ENCODE measurements at regions not wholly inside any gene's neighbourhood (a gene's known extent, or its start where the extent isn't known, plus 50 kb on each side); places are given as distances from the start of the nearest gene placed in this dataset.

DNA sequence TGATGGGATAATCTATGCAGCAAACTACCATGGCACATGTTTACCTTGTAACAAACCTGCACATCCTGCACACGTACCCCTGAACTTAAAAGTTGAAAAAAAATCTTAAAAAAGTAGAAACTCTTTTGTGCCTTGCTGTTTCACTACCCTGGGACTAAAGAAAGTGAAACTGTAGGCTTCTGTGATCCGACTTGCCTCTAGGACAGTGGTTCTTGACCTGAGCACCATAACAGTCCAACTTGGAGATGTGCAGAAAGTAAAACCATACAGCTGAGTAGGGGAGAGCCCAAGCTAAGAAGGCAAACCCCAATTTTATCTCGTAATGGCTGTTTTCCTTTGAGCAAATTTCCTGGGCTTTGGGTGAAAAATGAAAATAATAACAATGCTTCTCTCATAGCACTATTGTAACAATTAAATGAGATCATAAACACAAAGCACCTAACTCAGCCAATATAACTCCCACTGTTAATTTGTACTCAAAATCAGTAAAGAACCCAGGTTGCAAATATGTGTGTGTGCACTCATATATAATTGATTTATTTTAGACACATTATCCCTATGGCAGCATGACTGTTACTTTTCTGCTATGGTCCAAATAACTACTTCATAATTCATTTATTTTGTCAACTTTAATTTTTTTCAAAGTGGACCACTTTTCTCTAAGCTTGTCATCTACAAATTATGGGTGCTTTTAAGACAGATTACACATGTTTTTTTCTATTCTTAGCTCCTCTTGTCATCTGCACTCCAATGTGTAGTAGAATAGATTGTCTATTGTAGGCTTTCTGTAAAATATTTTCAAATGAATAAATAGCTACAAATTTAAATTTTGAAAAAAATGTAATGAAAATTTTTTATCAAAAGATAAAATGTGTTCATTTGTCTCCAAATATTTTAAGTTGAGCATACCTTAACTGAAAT, 334.9 kb downstream of the BTG1 start:
- TF ChIP-seq EP300 (IDR thresholded peaks at IDR 0.05; ENCODE audit: low read depth) (no peak), POLR2A (IDR thresholded peaks at IDR 0.05) (no peak), POLR2AphosphoS5 (IDR thresholded peaks at IDR 0.05) (no peak)
- TF ChIP-seq, protein P1, sequence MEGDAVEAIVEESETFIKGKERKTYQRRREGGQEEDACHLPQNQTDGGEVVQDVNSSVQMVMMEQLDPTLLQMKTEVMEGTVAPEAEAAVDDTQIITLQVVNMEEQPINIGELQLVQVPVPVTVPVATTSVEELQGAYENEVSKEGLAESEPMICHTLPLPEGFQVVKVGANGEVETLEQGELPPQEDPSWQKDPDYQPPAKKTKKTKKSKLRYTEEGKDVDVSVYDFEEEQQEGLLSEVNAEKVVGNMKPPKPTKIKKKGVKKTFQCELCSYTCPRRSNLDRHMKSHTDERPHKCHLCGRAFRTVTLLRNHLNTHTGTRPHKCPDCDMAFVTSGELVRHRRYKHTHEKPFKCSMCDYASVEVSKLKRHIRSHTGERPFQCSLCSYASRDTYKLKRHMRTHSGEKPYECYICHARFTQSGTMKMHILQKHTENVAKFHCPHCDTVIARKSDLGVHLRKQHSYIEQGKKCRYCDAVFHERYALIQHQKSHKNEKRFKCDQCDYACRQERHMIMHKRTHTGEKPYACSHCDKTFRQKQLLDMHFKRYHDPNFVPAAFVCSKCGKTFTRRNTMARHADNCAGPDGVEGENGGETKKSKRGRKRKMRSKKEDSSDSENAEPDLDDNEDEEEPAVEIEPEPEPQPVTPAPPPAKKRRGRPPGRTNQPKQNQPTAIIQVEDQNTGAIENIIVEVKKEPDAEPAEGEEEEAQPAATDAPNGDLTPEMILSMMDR (IDR thresholded peaks at IDR 0.05), result no peak
- no peak overlapping the region for H3K4me3 ChIP-seq
- peaks cover 8 to 12% of the 10 kb centered on the region in 2 donors for H3K9me3 ChIP-seq
- no peaks in the 10 kb centered on the region for H3K27me3 ChIP-seq
- H3K4me1 ChIP-seq, result no peaks in the 10 kb centered on the region
- intact Hi-C loops (cut with DNase I; ENCODE audit: low total_unique reads), result loop anchor here (2.0 to 5.0 kb wide), 3 partner anchors 87 to 762 kb away; no protein-coding TSS in a partner anchor
- in situ Hi-C loops (cut with MboI; ENCODE audit: low pct_ligation_motif_present in 1 of 4, low pct_unique_long_range_greater_than_20kb in 1 of 4, low sequenced_read_pairs in 3 of 4), result loop anchor here in 3 of 4 donors (5.0 to 25.0 kb wide), 5 partner anchors 324 to 762 kb away; partner anchors contain the start of gene BTG1 (in 1 of the 3)
- no peaks in the 10 kb centered on the region for H3K36me3 ChIP-seq
- WGBS, 2 donors (ENCODE audit: low coverage in 1 of 2), result 88 to 93% methylated on average over 3 of the region's 3 CpGs
- H3K27ac ChIP-seq, result no peak overlapping the region
- DNase-seq, result no peak

DNA sequence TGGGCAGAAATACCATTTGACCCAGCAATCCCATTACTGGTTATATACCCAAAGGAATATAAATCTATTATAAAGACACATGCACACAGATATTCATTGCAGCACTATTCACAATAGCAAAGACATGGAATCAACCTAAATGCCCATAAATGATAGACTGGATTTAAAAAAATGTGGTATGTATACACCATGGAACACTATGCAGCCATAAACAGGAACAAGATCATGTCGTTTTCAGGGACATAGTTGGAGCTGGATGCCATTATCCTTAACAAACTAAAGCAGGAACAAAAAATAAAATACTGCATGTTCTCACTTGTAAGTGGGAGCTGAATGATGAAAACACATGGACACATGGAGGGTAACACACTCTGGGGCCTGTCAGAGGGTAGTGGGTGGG, 335.6 kb downstream of the BTG1 start:
- in situ Hi-C loops (cut with MboI; ENCODE audit: low pct_ligation_motif_present in 1 of 4, low pct_unique_long_range_greater_than_20kb in 1 of 4, low sequenced_read_pairs in 3 of 4), result loop anchor here in 3 of 4 donors (5.0 to 25.0 kb wide), 5 partner anchors 325 to 762 kb away; partner anchors contain the start of gene BTG1 (in 1 of the 3)
- Histone ChIP-seq H3K4me3 (no peak overlapping the region), H3K36me3 (no peaks in the 10 kb centered on the region), H3K27me3 (no peaks in the 10 kb centered on the region), H3K27ac (no peak overlapping the region), H3K4me1 (no peaks in the 10 kb centered on the region), H3K9me3 (peaks cover 10 to 19% of the 10 kb centered on the region in 2 donors)
- intact Hi-C loops (cut with DNase I; ENCODE audit: low total_unique reads), result loop anchor here (2.0 to 5.0 kb wide), 3 partner anchors 87 to 763 kb away; no protein-coding TSS in a partner anchor
- no peak for DNase-seq
- TF ChIP-seq, protein P1 (IDR thresholded peaks at IDR 0.05), result no peak
- TF ChIP-seq EP300 (IDR thresholded peaks at IDR 0.05; ENCODE audit: low read depth) (no peak), POLR2A (IDR thresholded peaks at IDR 0.05) (no peak), POLR2AphosphoS5 (IDR thresholded peaks at IDR 0.05) (no peak)
- 67% methylated on average over 1 of the region's 1 CpG; no CpG with 5 or more reads in 1 of the 2 donors for WGBS, 2 donors (ENCODE audit: low coverage in 1 of 2)

DNA sequence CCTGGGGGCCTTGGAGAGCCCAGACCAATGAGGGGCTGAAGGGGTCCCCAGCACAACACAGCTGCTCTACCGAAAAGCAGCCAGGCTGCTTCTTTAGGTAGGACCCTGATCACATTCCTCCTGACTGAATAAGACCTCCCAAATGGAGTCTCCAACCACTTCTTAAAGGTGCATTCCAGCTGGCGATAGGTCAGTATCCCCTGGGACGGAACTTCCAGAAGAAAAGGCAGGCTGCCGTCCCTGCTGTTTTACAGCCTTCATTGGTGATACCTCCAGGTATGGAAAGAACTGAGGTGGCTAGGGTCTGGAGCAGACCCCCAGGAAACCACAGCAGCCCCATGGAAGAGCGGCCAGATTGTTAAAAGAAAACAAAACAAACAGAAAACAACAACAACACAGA, 340.6 kb downstream of the BTG1 start:
- intact Hi-C loops (cut with DNase I; ENCODE audit: low total_unique reads), result no loop called here
- no peaks in the 10 kb centered on the region for H3K36me3 ChIP-seq
- no peak overlapping the region for H3K4me3 ChIP-seq
- no peak overlapping the region for H3K27ac ChIP-seq
- 88% methylated on average over 5 of the region's 5 CpGs; no CpG with 5 or more reads in 1 of the 2 donors for WGBS, 2 donors (ENCODE audit: low coverage in 1 of 2)
- TF ChIP-seq EP300 (IDR thresholded peaks at IDR 0.05; ENCODE audit: low read depth) (no peak), POLR2A (IDR thresholded peaks at IDR 0.05) (no peak), POLR2AphosphoS5 (IDR thresholded peaks at IDR 0.05) (no peak)
- TF ChIP-seq, protein P1 (IDR thresholded peaks at IDR 0.05), result no peak
- no peak for DNase-seq
- in situ Hi-C loops (cut with MboI; ENCODE audit: low pct_ligation_motif_present in 1 of 4, low pct_unique_long_range_greater_than_20kb in 1 of 4, low sequenced_read_pairs in 3 of 4), result loop anchor here in 3 of 4 donors (25.0 kb wide), 3 partner anchors 332 to 757 kb away; partner anchors contain the start of gene BTG1 (in 1 of the 3)
- H3K9me3 ChIP-seq, result peaks cover 10 to 19% of the 10 kb centered on the region in 2 donors
- H3K27me3 ChIP-seq, result no peaks in the 10 kb centered on the region
- no peaks in the 10 kb centered on the region for H3K4me1 ChIP-seq

DNA sequence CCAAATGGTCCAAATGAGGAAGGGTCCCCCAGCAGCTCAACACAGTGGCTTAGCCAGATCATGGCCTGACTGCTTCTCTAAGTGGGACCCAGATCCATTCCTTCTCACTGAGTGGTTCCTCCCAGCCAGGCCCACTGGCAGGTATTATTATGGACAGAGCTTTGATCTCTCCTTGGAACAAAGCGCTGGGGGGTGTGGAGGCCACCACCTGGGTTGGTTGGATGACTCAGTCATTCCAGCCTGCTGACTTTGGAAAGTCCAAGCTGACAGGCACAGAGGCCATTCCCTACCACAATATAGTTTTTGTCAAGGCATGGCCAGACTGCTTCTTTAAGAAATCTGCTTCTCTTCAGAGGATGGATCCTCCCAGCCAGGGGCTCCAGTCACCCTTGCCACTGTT, 341.1 kb downstream of the BTG1 start:
- Histone ChIP-seq H3K36me3 (no peaks in the 10 kb centered on the region), H3K4me1 (no peaks in the 10 kb centered on the region), H3K9me3 (peaks cover 10 to 19% of the 10 kb centered on the region in 2 donors), H3K4me3 (no peak overlapping the region), H3K27ac (no peak overlapping the region), H3K27me3 (no peaks in the 10 kb centered on the region)
- WGBS, 2 donors (ENCODE audit: low coverage in 1 of 2), result 100% methylated on average over 1 of the region's 1 CpG; no CpG with 5 or more reads in 1 of the 2 donors
- in situ Hi-C loops (cut with MboI; ENCODE audit: low pct_ligation_motif_present in 1 of 4, low pct_unique_long_range_greater_than_20kb in 1 of 4, low sequenced_read_pairs in 3 of 4) (loop anchor here in 3 of 4 donors (25.0 kb wide), 3 partner anchors 333 to 758 kb away; partner anchors contain the start of gene BTG1 (in 1 of the 3)), intact Hi-C loops (cut with DNase I; ENCODE audit: low total_unique reads) (no loop called here)
- no peak for DNase-seq
- TF ChIP-seq, protein P1 (IDR thresholded peaks at IDR 0.05), result no peak
- TF ChIP-seq EP300 (IDR thresholded peaks at IDR 0.05; ENCODE audit: low read depth) (no peak), POLR2A (IDR thresholded peaks at IDR 0.05) (no peak), POLR2AphosphoS5 (IDR thresholded peaks at IDR 0.05) (no peak)
